ENCODE measurements at regions not wholly inside any gene's neighbourhood (a gene's known extent, or its start where the extent isn't known, plus 50 kb on each side); places are given as distances from the start of the nearest gene placed in this dataset.

DNA sequence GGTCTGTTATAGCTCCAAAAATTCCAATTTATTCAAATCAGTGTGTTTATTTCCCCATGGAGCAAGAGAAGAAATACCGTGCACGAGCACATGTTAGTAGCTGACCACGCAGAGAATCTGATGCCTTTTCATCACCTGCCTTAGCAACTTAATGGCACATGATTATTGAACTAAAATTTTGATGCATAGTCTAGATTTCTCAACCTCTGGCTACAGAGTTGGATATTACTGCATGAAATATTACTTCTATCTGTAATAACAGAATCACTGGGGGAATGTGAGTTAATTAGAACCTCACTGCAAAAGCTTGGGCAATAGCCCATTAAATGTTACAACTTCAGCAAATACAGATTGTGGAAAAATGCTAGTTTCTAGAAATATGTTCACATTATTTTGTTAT, 335.8 kb downstream of the FLRT2 start:
- in situ Hi-C loops (cut with MboI; ENCODE audit: low sequenced_read_pairs) (no loop called here), dilution Hi-C loops (cut with HindIII; ENCODE audit: low sequenced_read_pairs, unreplicated experiment) (no loop called here), intact Hi-C loops (cut with micrococcal nuclease) (no loop called here)
- H2BK5ac ChIP-seq (ENCODE audit: low read depth, low read length, poor library complexity, severe bottlenecking): no peak overlapping the region
- ATAC-seq (ENCODE audit: low read depth) (no peak), DNase-seq (no peak)
- H3K27ac ChIP-seq (ENCODE audit: insufficient read depth, low read length): no peak overlapping the region
- no peaks in the 10 kb centered on the region for H3K9me1 ChIP-seq (ENCODE audit: insufficient read depth, low read length)
- no peak overlapping the region for H2BK120ac ChIP-seq (ENCODE audit: low read depth, low read length)
- H3K4me3 ChIP-seq (ENCODE audit: insufficient read depth, low read depth, low read length): no peak overlapping the region
- TF ChIP-seq CHD1 (IDR thresholded peaks at IDR 0.05; ENCODE audit: low read depth, low read length) (no peak), MAZ (IDR thresholded peaks at IDR 0.05; ENCODE audit: borderline replicate concordance, low read depth, low read length) (no peak)
- TF ChIP-seq, protein P1, sequence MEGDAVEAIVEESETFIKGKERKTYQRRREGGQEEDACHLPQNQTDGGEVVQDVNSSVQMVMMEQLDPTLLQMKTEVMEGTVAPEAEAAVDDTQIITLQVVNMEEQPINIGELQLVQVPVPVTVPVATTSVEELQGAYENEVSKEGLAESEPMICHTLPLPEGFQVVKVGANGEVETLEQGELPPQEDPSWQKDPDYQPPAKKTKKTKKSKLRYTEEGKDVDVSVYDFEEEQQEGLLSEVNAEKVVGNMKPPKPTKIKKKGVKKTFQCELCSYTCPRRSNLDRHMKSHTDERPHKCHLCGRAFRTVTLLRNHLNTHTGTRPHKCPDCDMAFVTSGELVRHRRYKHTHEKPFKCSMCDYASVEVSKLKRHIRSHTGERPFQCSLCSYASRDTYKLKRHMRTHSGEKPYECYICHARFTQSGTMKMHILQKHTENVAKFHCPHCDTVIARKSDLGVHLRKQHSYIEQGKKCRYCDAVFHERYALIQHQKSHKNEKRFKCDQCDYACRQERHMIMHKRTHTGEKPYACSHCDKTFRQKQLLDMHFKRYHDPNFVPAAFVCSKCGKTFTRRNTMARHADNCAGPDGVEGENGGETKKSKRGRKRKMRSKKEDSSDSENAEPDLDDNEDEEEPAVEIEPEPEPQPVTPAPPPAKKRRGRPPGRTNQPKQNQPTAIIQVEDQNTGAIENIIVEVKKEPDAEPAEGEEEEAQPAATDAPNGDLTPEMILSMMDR (conservative IDR thresholded peaks at IDR 0.05; ENCODE audit: low read depth, low read length): no peak
- H3K4ac ChIP-seq (ENCODE audit: low read depth, low read length): no peak overlapping the region
- H4K20me1 ChIP-seq (ENCODE audit: insufficient read depth, low read length): no peaks in the 10 kb centered on the region
- H2AK9ac ChIP-seq (replicated peaks; ENCODE audit: low read depth, low read length, poor library complexity): no peak overlapping the region
- no peak overlapping the region for H4K5ac ChIP-seq (ENCODE audit: low read depth, low read length)
- ChIA-PET POLR2A (ENCODE audit: unreplicated experiment) (no interaction called here), CTCF (no interaction called here)
- H4K91ac ChIP-seq (ENCODE audit: insufficient read depth, low read depth, low read length): no peak overlapping the region
- no peaks in the 10 kb centered on the region for H3K9me3 ChIP-seq (ENCODE audit: control insufficient read depth, insufficient read depth, low read length)
- H3K23ac ChIP-seq (ENCODE audit: low read depth, low read length): no peak overlapping the region
- no peak overlapping the region for H2AK5ac ChIP-seq (ENCODE audit: low read depth, low read length)
- H3K9ac ChIP-seq (ENCODE audit: low read depth, low read length): no peak overlapping the region
- H3K18ac ChIP-seq (ENCODE audit: low read depth, low read length): no peak overlapping the region
- H2AFZ ChIP-seq (replicated peaks; ENCODE audit: low read length, poor library complexity): no peak overlapping the region
- H3K27me3 ChIP-seq (ENCODE audit: control insufficient read depth, insufficient read depth, low read length): no peaks in the 10 kb centered on the region
- no peaks in the 10 kb centered on the region for H3K4me1 ChIP-seq (ENCODE audit: control insufficient read depth, insufficient read depth, low read length)
- no peak overlapping the region for H3K4me2 ChIP-seq (ENCODE audit: low read depth, low read length)
- H4K8ac ChIP-seq (ENCODE audit: low read depth in 2 of 2, low read length in 2 of 2): no peak overlapping the region
- no CpG with 5 or more reads among the region's 3 CpGs for WGBS, 2 experiments (ENCODE audit: extremely low coverage in 2 of 2, insufficient read length in 1 of 2)
- no peaks in the 10 kb centered on the region for H3K79me1 ChIP-seq (ENCODE audit: low read depth in 1 of 2, low read length in 2 of 2)
- H3K36me3 ChIP-seq (ENCODE audit: control insufficient read depth, insufficient read depth, low read length): no peaks in the 10 kb centered on the region
- no peak overlapping the region for H3K14ac ChIP-seq (replicated peaks; ENCODE audit: low read depth, low read length)
- H2BK20ac ChIP-seq (ENCODE audit: low read depth, low read length): no peak overlapping the region
- no peak overlapping the region for H3K56ac ChIP-seq (ENCODE audit: extremely low read depth, insufficient read depth, low read length)
- no peak overlapping the region for H2BK15ac ChIP-seq (ENCODE audit: low read depth, low read length)
- BruUV-seq (replicated peaks): no TSS peak

Data from IMR-90 (cell line).